T-helper 1 cell (primary cell): ENCODE measurements at regions not wholly inside any gene's neighbourhood (a gene's known extent, or its start where the extent isn't known, plus 50 kb on each side); places are given as distances from the start of the nearest gene placed in this dataset.

Source experiments
- DNase-seq, 5 donors: peaks; one replicate each; pipeline ENCODE4 v3.0.0-alpha.2; 2012 to 2020

DNA sequence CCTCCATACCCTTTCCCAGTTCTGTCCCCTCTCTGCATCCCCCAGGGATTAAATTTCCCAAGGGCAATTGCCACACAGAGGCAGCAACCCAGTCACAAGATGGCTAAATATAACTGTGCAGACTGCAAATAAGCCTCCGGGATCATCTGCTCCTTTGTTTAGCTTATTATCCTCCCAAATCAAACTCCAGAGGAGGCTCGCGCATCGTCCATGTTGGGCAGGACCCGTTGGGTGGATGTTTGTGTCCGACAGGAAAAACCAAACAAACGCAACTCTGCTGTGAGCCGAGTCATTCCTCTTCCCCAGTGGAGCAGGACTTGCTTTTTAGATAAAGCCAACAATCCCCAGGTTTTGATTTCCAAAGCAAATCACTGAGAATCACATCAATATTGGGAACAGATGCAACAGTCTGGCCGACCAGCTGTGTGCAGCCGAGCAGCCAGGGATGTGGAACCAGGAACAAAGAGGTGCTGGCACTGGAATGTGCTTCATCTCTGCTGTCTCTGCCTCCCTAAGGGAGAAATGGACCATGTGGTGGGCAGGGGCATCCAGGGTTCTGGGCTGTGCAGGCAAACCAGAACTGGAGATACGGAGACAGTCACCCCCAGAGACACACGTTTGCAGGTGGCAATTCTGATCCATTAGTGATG lies 89.8 kb downstream of the PTTG1 start:
- no peak for DNase-seq
